Endothelial cell of umbilical vein (primary cell): ENCODE measurements at regions not wholly inside any gene's neighbourhood (a gene's known extent, or its start where the extent isn't known, plus 50 kb on each side); places are given as distances from the start of the nearest gene placed in this dataset.

ENCODE experiments used
- EZH2 ChIP-seq: IDR thresholded peaks from 2 replicates; pipeline ENCODE4 v1.6.1; 2012; ENCODE audit warnings: borderline replicate concordance, low read depth, mild to moderate bottlenecking, moderate library complexity, low read length, inconsistent platforms; ENCODE audit not compliant: severe bottlenecking
- FOS ChIP-seq: IDR thresholded peaks from 2 replicates; pipeline ENCODE4 v1.6.1; 2011; ENCODE audit warnings: mild to moderate bottlenecking, low read length, moderate library complexity, borderline replicate concordance; ENCODE audit not compliant: insufficient read depth
- GATA2 ChIP-seq: IDR thresholded peaks from 2 replicates; pipeline ENCODE4 v1.7.0; 2011; ENCODE audit warnings: low read depth, mild to moderate bottlenecking, moderate library complexity, mixed read lengths, low read length; ENCODE audit not compliant: insufficient read length, insufficient read depth
- JUN ChIP-seq: IDR thresholded peaks from 2 replicates; pipeline ENCODE4 v1.6.1; 2011; ENCODE audit warnings: borderline replicate concordance, low read depth; ENCODE audit not compliant: insufficient read length, insufficient read depth
- MAX ChIP-seq: IDR thresholded peaks from 2 replicates; pipeline ENCODE4 v1.6.1; 2011; ENCODE audit not compliant: insufficient read depth, insufficient read length
- MYC ChIP-seq: IDR thresholded peaks from one replicate; pipeline ENCODE4 v1.6.1; 2011; ENCODE audit warnings: mild to moderate bottlenecking, low read depth, low read length
- POLR2A ChIP-seq: IDR thresholded peaks from 2 replicates; pipeline ENCODE4 v1.6.1; 2012; ENCODE audit warnings: low read depth, mild to moderate bottlenecking, control low read depth, low read length
- POLR2AphosphoS5 ChIP-seq: IDR thresholded peaks from 2 replicates; pipeline ENCODE4 v1.6.1; 2012; ENCODE audit warnings: low read depth, mild to moderate bottlenecking, control low read depth, low read length, moderate library complexity; ENCODE audit not compliant: insufficient read depth
- TF ChIP-seq, protein P1 (sequence below), 2 donors: IDR thresholded peaks; 1 replicate in 1 of 2; 2 replicates in 1 of 2; pipeline ENCODE4 v1.5.1; 2011; ENCODE audit warnings: low read length in 2 of 2, mild to moderate bottlenecking in 2 of 2, moderate library complexity in 2 of 2, control low read depth in 1 of 2, inconsistent platforms in 1 of 2, low read depth in 1 of 2; ENCODE audit not compliant: insufficient read depth in 1 of 2; ENCODE audit errors: extremely low read depth in 1 of 2

DNA sequence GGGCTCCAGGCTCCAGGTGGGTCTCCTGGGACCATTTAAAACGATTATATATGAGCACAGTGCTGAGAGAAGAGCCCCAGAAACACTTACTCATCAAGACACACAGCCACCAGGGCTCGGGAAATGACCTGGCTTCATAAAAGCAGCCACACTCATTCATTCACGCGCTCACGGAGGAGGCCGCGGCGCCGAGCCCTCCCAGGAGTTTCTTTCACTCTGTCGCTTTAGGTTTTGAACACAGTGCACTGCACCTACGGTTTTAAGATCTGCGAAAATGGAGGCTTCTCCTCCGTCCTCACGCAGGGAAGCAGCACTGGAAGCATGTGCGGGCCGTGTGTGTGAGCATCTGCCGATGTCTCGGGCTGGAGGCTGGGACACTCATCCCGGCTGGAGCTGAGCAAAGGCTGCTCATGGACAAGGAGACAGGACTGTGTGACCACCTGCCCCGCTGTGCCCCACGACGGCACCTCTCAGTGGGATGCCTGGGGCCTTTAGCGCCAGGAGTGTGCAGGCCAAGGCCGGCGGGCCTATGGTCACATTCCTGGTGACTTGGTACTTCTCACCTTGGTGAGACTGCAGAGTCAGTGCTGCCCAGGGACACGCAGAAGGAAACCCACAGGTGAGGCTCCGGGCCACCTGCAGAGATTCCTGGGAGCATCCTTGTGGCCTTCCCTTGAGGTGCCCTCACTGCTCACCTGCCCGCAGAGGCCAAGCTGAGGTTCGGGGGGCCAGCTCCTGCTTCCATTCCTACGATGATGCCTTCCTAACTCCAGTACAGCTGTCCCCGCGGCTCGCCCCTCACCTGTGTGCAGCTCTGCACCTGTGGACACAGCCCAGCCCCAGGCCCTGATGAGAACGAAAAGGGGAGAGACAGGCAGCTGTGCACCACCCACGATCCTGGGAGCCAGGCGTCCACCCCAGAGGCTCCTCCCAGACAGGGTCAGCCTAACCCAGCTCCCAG, 872.0 kb downstream of the BRD1 start:
- TF ChIP-seq, protein P1, sequence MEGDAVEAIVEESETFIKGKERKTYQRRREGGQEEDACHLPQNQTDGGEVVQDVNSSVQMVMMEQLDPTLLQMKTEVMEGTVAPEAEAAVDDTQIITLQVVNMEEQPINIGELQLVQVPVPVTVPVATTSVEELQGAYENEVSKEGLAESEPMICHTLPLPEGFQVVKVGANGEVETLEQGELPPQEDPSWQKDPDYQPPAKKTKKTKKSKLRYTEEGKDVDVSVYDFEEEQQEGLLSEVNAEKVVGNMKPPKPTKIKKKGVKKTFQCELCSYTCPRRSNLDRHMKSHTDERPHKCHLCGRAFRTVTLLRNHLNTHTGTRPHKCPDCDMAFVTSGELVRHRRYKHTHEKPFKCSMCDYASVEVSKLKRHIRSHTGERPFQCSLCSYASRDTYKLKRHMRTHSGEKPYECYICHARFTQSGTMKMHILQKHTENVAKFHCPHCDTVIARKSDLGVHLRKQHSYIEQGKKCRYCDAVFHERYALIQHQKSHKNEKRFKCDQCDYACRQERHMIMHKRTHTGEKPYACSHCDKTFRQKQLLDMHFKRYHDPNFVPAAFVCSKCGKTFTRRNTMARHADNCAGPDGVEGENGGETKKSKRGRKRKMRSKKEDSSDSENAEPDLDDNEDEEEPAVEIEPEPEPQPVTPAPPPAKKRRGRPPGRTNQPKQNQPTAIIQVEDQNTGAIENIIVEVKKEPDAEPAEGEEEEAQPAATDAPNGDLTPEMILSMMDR (IDR thresholded peaks at IDR 0.05; ENCODE audit: extremely low read depth in 1 of 2, insufficient read depth in 1 of 2, low read depth in 1 of 2, low read length in 2 of 2): no peak
- TF ChIP-seq POLR2AphosphoS5 (no peak), POLR2A (no peak), JUN (no peak), EZH2 (no peak), MAX (no peak), MYC (no peak), GATA2 (no peak), FOS (no peak)
